ENCODE measurements at regions not wholly inside any gene's neighbourhood (a gene's known extent, or its start where the extent isn't known, plus 50 kb on each side); places are given as distances from the start of the nearest gene placed in this dataset.
"Not testable (repeated sequence)": the region's sequence is repeated elsewhere in the genome, so short reads cannot be mapped to it uniquely, and the experiment has no call there.

GRCh38 chr5:118462276-118462675 is 526.1 kb downstream of the DTWD2 start:
- not testable (repeated sequence) for DNase-seq

GRCh38 chr5:118461436-118461835 is 526.9 kb downstream of the DTWD2 start:
- no peak for DNase-seq

GRCh38 chr5:118459490-118459889 is 528.9 kb downstream of the DTWD2 start:
- DNase-seq, result no peak

- DNase-seq, result no peak
These were observed 532.3 kb downstream of the DTWD2 start for GRCh38 chr5:118456085-118456484.

GRCh38 chr5:118451697-118452247 is 536.6 kb downstream of the DTWD2 start:
- DNase-seq, result no peak

GRCh38 chr5:118450554-118451332 is 537.6 kb downstream of the DTWD2 start:
- DNase-seq, result no peak

- no peak for DNase-seq
These were observed 541.0 kb downstream of the DTWD2 start for GRCh38 chr5:118447350-118447749.

GRCh38 chr5:118441956-118442355 is 546.4 kb downstream of the DTWD2 start:
- no peak for DNase-seq

- no peak for DNase-seq
These were observed 547.3 kb downstream of the DTWD2 start for GRCh38 chr5:118441034-118441433.

- no peak for DNase-seq
These were observed 547.9 kb downstream of the DTWD2 start for GRCh38 chr5:118440496-118440895.

- no peak for DNase-seq
These were observed 548.5 kb downstream of the DTWD2 start for GRCh38 chr5:118439831-118440230.

- DNase-seq, result no peak
These were observed 553.2 kb downstream of the DTWD2 start for GRCh38 chr5:118435131-118435530.

GRCh38 chr5:118434522-118434921 is 553.8 kb downstream of the DTWD2 start:
- no peak for DNase-seq

- no peak for DNase-seq
These were observed 558.3 kb downstream of the DTWD2 start for GRCh38 chr5:118430076-118430475.

- DNase-seq, result no peak
These were observed 580.4 kb downstream of the DTWD2 start for GRCh38 chr5:118407958-118408357.

- no peak for DNase-seq
These were observed 582.7 kb downstream of the DTWD2 start for GRCh38 chr5:118405650-118406061.

GRCh38 chr5:118397236-118397635 is 591.1 kb downstream of the DTWD2 start:
- DNase-seq, result no peak

- no peak for DNase-seq
These were observed 595.9 kb downstream of the DTWD2 start for GRCh38 chr5:118392491-118392890.

- DNase-seq, result not testable (repeated sequence)
These were observed 605.4 kb downstream of the DTWD2 start for GRCh38 chr5:118382931-118383330.

- DNase-seq, result no peak
These were observed 608.9 kb downstream of the DTWD2 start for GRCh38 chr5:118379470-118379869.

GRCh38 chr5:118378959-118379358 is 609.4 kb downstream of the DTWD2 start:
- DNase-seq, result no peak

- DNase-seq, result no peak
These were observed 610.9 kb downstream of the DTWD2 start for GRCh38 chr5:118377420-118377819.

- DNase-seq, result no peak
These were observed 616.1 kb downstream of the DTWD2 start for GRCh38 chr5:118371973-118372831.

- DNase-seq, result no peak
These were observed 621.9 kb downstream of the DTWD2 start for GRCh38 chr5:118366429-118366828.

All from CD4-positive, alpha-beta T cell treated with Interleukin-17A for 1 hour (primary cell).